Caki2 (cell line): ENCODE measurements at regions not wholly inside any gene's neighbourhood (a gene's known extent, or its start where the extent isn't known, plus 50 kb on each side); places are given as distances from the start of the nearest gene placed in this dataset.
"Not testable (repeated sequence)": the region's sequence is repeated elsewhere in the genome, so short reads cannot be mapped to it uniquely, and the experiment has no call there.

Source experiments
- DNase-seq: peaks from one replicate; pipeline ENCODE4 v3.0.0-alpha.2; 2015; ENCODE audit warnings: low read depth
- in situ Hi-C: cut with HindIII; loops from 2 replicates; pipeline ENCODE4 v1.10.0; 2016; ENCODE audit warnings: low sequenced_read_pairs, low pct_unique_long_range_greater_than_20kb, mixed read lengths

GRCh38 chr4:111444836-111445235 is 700.4 kb upstream of the FAM241A start:
- in situ Hi-C loops, DNase-seq: not testable (repeated sequence)

GRCh38 chr4:111449657-111450056 is 695.6 kb upstream of the FAM241A start:
- in situ Hi-C loops, result no loop called here
- DNase-seq, result no peak

GRCh38 chr4:111450867-111451266 is 694.4 kb upstream of the FAM241A start:
- DNase-seq, result peak; percentile 27
- in situ Hi-C loops, result no loop called here

- DNase-seq, result no peak
- in situ Hi-C loops, result no loop called here
Measured at GRCh38 chr4:111453216-111453615, 692.0 kb upstream of the FAM241A start.

- DNase-seq, result no peak
- in situ Hi-C loops, result no loop called here
Measured at GRCh38 chr4:111454961-111455360, 690.3 kb upstream of the FAM241A start.

GRCh38 chr4:111464251-111465045 is 680.8 kb upstream of the FAM241A start:
- DNase-seq, result no peak
- in situ Hi-C loops, result no loop called here

GRCh38 chr4:111466811-111467604 is 678.2 kb upstream of the FAM241A start:
- no peak for DNase-seq
- in situ Hi-C loops, result no loop called here

GRCh38 chr4:111475001-111475400 is 670.3 kb upstream of the FAM241A start:
- in situ Hi-C loops, result no loop called here
- DNase-seq, result peak; percentile 8

GRCh38 chr4:111475666-111476065 is 669.6 kb upstream of the FAM241A start:
- DNase-seq, result no peak
- in situ Hi-C loops, result no loop called here

GRCh38 chr4:111480510-111480909 is 664.7 kb upstream of the FAM241A start:
- in situ Hi-C loops, result no loop called here
- no peak for DNase-seq

- DNase-seq, result no peak
- in situ Hi-C loops, result no loop called here
Measured at GRCh38 chr4:111483375-111484169, 661.7 kb upstream of the FAM241A start.

GRCh38 chr4:111492496-111492895 is 652.8 kb upstream of the FAM241A start:
- no peak for DNase-seq
- in situ Hi-C loops, result no loop called here

GRCh38 chr4:111494471-111494870 is 650.8 kb upstream of the FAM241A start:
- in situ Hi-C loops, result no loop called here
- DNase-seq, result no peak

GRCh38 chr4:111494971-111495370 is 650.3 kb upstream of the FAM241A start:
- no peak for DNase-seq
- in situ Hi-C loops, result no loop called here

- in situ Hi-C loops, result no loop called here
- no peak for DNase-seq
Measured at GRCh38 chr4:111499291-111499690, 646.0 kb upstream of the FAM241A start.

- no peak for DNase-seq
- in situ Hi-C loops, result no loop called here
Measured at GRCh38 chr4:111499706-111500105, 645.5 kb upstream of the FAM241A start.

GRCh38 chr4:111500858-111501257 is 644.4 kb upstream of the FAM241A start:
- in situ Hi-C loops, result no loop called here

GRCh38 chr4:111501946-111502345 is 643.3 kb upstream of the FAM241A start:
- DNase-seq, result no peak
- in situ Hi-C loops, result no loop called here

More at GRCh38 chr4:111500858-111501257, 644.4 kb upstream of the FAM241A start:
- DNase-seq, result no peak

- DNase-seq, result no peak
- in situ Hi-C loops, result no loop called here
Measured at GRCh38 chr4:111502626-111503025, 642.6 kb upstream of the FAM241A start.
